OCI-LY1 (cell line): ENCODE measurements at regions not wholly inside any gene's neighbourhood (a gene's known extent, or its start where the extent isn't known, plus 50 kb on each side); places are given as distances from the start of the nearest gene placed in this dataset.

Source experiments
- CTCF ChIP-seq: fragments of 200-600 bp; sonication (generic), shearing (Covaris generic); IDR thresholded peaks from 2 replicates; pipeline ENCODE4 v1.5.1; 2017; ENCODE audit warnings: mild to moderate bottlenecking, antibody characterized with exemption, low read length, moderate library complexity, mixed read lengths
- EZH2 ChIP-seq: fragments of 200-600 bp; sonication (generic), shearing (Covaris generic); IDR thresholded peaks from 2 replicates; pipeline ENCODE4 v1.8.0; 2017; ENCODE audit warnings: borderline replicate concordance, mixed run types, mild to moderate bottlenecking, antibody characterized with exemption, low read length, moderate library complexity, mixed read lengths

- TF ChIP-seq CTCF (no peak), EZH2 (no peak)
Measured at GRCh38 chr4:188822698-188823097, 683.5 kb downstream of the TRIML1 start.
